ENCODE measurements at regions not wholly inside any gene's neighbourhood (a gene's known extent, or its start where the extent isn't known, plus 50 kb on each side); places are given as distances from the start of the nearest gene placed in this dataset.

- POLR2A ChIA-PET = no interaction called here
- H3K27ac ChIP-seq (ENCODE audit: low read depth in 2 of 2, low read length in 1 of 2) = no peak overlapping the region
- H3K4me3 ChIP-seq (ENCODE audit: low read depth in 2 of 2, low read length in 1 of 2) = no peak overlapping the region
- DNase-seq = no peak
- H3K9me2 ChIP-seq = no peaks in the 10 kb centered on the region
- no peaks in the 10 kb centered on the region for H3K36me3 ChIP-seq (replicated peaks in 1 of 2; ENCODE audit: control insufficient read depth in 1 of 2, insufficient read depth in 2 of 2, low read length in 1 of 2)
- TF ChIP-seq RFX5 (IDR thresholded peaks at IDR 0.05; ENCODE audit: low read length) (no peak), MXI1 (IDR thresholded peaks at IDR 0.05; ENCODE audit: low read depth, low read length) (no peak), NRF1 (IDR thresholded peaks at IDR 0.05; ENCODE audit: low read depth, low read length) (no peak), GATA2 (CRISPR knock-in tag; IDR thresholded peaks at IDR 0.05) (no peak), REST (IDR thresholded peaks at IDR 0.05; ENCODE audit: low read depth, low read length) (no peak), NFIC (IDR thresholded peaks at IDR 0.05; ENCODE audit: borderline replicate concordance) (no peak), CTCF (IDR thresholded peaks at IDR 0.05) (no peak), GABPA (IDR thresholded peaks at IDR 0.05; ENCODE audit: low read depth) (no peak), USF1 (IDR thresholded peaks at IDR 0.05; ENCODE audit: borderline replicate concordance, low read depth) (no peak), FOXJ3 (CRISPR knock-in tag; IDR thresholded peaks at IDR 0.05) (no peak), MAX (IDR thresholded peaks at IDR 0.05; ENCODE audit: low read depth) (no peak), POLR2AphosphoS5 (IDR thresholded peaks at IDR 0.05; ENCODE audit: low read depth, low read length) (no peak), SIN3A (IDR thresholded peaks at IDR 0.05; ENCODE audit: borderline replicate concordance, low read depth, low read length) (no peak), MEF2A (IDR thresholded peaks at IDR 0.05; ENCODE audit: borderline replicate concordance, low read depth) (no peak), EP300 (IDR thresholded peaks at IDR 0.05; ENCODE audit: borderline replicate concordance in 1 of 2, low read depth in 1 of 2, low read length in 1 of 2) (no peak), FOSL2 (IDR thresholded peaks at IDR 0.05; ENCODE audit: borderline replicate concordance, low read depth) (no peak), TAF1 (IDR thresholded peaks at IDR 0.05; ENCODE audit: borderline replicate concordance, low read depth, low read length) (no peak)
- no peaks in the 10 kb centered on the region; a peak in 1 of 4 replicates for H3K4me1 ChIP-seq (ENCODE audit: control insufficient read depth in 1 of 2, insufficient read depth in 2 of 2, low read depth in 1 of 2, low read length in 1 of 2)
- H3K9me3 ChIP-seq = no peaks in the 10 kb centered on the region
- CTCF ChIA-PET = interaction anchor here (0.6 to 1.5 kb wide), 3 partner anchors 10 to 49 kb away, joined by 3 read pairs; no protein-coding TSS in a partner anchor
- no peaks in the 10 kb centered on the region for H3K79me2 ChIP-seq (ENCODE audit: insufficient read depth)
- no peak overlapping the region for H2AFZ ChIP-seq (ENCODE audit: low read depth)
- H4K20me1 ChIP-seq (ENCODE audit: insufficient read depth) = no peaks in the 10 kb centered on the region
- H3K9ac ChIP-seq = no peak overlapping the region
- 29% methylated on average over 8 of the region's 8 CpGs for whole genome bisulfite sequencing (ENCODE audit: low lambda C conversion rate)
- H3K4me2 ChIP-seq = no peak overlapping the region
- no peaks in the 10 kb centered on the region for H3K27me3 ChIP-seq (ENCODE audit: insufficient read depth)
- no peaks in the 10 kb centered on the region for H3F3A ChIP-seq (replicated peaks; ENCODE audit: insufficient read depth)
These were observed 87.4 kb upstream of the FZD10 start for GRCh38 chr12:130074661-130075406.

All from SK-N-SH (cell line).